ENCODE measurements at regions not wholly inside any gene's neighbourhood (a gene's known extent, or its start where the extent isn't known, plus 50 kb on each side); places are given as distances from the start of the nearest gene placed in this dataset.

DNA sequence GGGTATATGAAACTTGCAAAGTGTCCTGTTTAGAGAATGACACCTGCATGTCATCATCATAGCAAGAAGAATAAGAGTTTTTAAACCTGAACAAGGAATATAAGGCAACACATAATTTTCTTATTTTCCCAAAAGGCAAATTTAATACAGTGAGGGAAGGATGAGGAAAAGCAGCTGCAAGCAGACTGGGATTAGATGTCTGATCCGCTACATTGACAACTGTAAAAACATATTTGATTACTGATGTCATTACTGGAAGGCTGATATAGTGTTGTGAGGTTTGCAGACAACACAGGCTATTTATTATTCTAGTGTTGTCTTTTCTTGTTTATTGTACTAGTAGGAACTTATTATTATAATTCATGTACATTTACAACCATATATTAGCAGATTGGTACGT is 528.7 kb downstream of the ZIC1 start:
- DNase-seq (ENCODE audit: low read depth) = no peak

DNA sequence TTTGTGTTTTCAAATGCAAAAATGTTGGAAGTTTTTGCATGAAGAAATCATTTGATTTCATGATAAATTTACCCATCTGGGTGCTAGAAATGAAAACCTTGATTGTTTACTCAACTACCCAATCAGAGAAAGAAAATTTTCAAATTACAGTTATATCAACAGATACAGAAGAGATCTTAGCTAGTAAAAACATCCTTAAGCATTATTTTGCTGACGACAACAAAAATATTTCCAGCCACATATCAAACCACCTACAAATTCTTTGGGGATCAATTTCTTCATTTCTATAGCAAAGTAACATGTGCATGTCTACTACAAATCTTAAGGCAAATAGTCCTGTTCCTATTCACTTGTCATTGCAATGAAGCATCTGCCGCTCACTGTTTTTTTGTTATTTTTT is 530.3 kb downstream of the ZIC1 start:
- no peak for DNase-seq (ENCODE audit: low read depth)

DNA sequence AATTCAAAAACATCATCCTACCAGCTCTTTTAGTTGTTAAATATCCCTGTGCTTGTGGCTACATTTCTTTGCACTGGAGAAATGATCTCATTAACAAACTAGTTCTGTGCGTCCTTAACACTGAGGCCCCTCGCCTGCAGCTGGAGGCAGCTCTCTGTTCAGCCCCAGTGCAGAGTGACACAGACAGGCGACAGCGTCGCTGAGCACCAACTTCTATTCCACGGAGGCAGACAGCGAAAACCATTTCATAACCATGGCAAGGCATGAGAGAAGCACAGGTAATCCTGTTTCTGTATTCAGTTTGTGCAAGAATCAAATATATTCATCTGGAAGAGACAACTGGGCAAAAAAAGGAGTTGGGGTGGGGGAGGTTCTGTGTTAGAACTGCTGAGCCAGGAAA is 530.7 kb downstream of the ZIC1 start:
- no peak for DNase-seq (ENCODE audit: low read depth)

DNA sequence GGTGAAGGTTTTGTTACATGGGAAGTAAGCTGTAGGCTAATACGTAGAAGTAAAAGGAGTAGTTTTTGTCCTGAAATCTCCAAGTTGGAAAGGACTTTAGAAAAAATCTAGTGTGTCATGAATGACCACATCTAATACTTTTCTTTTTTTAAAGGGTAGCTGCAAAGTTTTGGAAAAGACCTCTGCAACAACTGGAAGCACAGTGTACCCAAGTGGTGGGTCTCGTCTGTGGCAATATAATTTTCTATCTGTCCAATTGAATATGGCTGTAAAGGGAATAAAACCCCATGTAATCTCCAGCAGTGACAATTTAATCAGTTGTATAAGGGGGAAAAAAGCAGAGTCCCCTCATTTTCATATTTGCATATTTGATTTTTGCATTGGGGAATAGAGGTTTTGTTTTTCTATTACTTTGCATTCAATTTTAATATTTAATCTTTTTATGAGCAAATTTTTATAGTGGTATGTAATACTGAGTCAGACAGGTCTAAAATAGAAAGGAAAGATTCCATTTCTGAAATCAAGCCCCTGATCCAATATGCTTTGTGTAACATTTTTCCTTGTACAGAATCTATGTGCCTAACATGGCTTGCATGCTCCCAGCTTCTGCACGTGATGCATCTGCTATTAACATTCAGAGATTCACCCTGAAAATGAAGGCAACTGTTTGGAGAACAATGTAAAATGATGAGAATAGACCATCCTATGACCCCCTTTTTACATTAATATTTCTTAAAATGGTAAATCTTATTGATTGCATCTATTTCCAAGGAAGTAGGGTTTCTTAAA is 531.4 kb downstream of the ZIC1 start:
- no peak for DNase-seq (ENCODE audit: low read depth)

DNA sequence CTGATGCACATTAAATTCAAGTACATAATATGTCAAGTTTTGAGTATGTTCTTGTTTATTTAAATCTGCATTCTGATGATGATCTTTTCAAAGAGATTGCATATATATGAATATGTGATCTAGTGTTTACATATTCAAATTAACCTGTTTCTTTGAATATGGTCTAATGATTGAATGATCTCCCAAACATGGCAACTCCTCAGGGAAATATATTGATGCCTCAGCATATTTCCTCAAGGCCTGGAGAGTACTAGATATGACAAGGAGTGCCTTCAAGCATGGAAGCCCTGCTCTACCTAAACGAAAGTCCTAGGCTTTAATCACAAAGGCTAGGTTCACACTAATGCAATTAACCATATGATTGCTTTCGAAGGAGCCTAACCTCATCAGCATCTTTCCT is 532.8 kb downstream of the ZIC1 start:
- no peak for DNase-seq (ENCODE audit: low read depth)

DNA sequence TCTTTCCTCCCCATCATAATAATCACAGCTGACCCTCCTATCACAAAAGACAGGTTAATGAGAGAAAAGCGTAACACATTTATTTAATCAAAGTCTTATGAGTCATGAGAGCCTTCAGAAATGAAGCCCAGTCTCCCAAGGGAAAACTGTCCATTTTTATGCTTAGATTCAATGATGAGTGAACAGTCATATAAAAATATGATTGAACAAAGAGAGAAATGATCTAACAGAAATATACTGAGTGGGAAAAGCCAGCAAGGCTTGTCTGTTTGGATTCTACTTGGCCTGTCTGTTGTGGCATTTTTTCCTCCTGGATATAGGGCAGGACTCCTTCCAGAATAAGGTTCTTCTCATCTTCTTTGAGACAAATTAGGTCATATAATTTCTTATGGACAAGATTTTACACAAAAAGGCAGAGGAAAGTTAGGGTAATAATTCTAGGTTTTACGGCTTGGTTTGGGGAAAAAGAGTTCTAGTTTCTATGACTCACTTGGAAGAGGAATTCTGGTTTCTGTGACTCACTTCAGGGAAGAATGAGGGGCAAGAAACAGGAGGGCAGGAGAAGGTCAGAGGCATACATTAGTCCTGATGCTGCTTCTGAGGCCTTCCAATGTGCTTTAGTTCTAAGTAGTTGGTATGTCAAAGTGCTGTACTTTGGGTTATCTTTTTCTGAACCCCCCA is 534.2 kb downstream of the ZIC1 start:
- peak; percentile 94 for DNase-seq (ENCODE audit: low read depth)

DNA sequence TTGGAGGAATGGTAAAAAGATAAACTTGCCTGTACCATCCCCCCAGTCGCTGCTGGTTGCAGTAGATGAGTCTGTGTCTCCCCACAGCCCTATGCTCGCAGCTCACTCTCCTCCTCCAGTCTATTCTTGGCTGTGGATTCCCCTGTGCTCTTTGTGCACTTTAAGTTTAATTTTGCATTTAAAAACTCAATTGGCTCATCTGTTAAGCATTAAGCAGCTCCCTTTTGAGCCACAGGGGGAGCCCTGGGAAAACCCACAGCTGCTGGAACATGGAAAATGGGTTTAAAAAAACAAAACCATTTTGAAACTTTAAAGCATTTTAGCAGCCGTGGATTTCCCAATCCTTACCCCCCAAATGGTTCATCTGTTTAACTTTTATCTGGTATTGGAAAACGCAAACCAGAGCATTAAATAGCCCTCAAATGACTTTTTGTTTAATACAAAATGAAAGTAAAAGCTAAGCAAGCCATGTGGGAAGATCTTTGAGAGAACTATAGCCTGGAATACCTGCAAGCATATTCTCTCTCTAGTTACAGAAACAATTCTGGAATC is 536.9 kb downstream of the ZIC1 start:
- DNase-seq (ENCODE audit: low read depth) = peak; percentile 94

DNA sequence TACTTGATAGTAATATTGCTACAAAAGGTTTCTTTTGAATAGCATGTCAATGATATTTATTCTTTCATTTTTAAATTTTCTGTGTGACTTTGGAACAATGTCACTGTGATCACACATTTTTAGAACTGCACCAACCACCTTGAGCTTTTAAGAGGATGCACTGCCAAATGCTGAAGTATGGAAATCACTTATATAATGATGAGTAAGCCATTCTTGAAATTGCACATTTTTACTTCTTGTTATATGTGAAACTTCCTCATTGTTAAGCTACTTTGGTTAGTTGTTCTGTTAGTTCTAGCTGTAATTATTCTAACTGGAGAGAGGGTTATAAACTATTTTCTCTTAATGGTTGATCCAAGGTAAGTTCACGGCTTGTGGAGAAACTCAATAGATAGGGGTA is 547.5 kb downstream of the ZIC1 start:
- DNase-seq (ENCODE audit: low read depth) = no peak

DNA sequence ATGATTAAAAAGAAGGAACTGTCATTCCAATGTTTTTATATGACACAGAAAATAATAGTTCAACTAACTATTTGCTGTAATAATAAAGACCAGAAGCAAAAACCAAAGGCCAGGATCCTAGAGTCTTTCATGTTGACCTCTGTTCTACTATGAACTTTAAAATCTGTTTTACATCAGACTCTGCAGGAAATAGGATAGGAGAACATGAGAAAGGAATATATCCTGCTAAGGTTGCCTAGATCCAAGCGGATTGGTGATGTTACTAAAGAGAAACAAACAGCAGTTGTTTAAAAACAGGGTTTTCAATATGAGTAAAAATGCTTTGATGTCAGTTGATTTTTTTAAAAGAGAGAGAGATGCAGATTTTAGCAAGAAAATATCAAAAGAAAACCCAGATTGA is 549.6 kb downstream of the ZIC1 start:
- DNase-seq (ENCODE audit: low read depth) = no peak

DNA sequence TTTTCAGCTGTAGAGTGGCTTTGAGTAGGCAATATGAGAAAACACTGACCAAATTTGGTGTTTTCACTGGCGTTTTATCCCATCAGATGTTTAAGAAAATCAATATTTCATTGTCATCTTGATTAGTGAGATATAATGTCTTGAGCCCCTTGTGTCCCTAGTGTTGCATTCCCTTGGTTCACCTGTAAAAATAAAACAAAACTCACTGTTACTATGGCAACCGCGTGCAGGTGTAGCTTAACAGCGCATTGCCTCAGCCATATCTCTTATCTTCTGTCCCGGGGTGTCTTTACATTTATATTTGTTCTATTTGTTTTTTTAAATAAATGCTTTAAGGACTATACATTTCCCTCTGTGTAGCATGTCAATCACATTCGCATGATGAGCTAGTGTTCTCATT is 551.6 kb downstream of the ZIC1 start:
- no peak for DNase-seq (ENCODE audit: low read depth)

DNA sequence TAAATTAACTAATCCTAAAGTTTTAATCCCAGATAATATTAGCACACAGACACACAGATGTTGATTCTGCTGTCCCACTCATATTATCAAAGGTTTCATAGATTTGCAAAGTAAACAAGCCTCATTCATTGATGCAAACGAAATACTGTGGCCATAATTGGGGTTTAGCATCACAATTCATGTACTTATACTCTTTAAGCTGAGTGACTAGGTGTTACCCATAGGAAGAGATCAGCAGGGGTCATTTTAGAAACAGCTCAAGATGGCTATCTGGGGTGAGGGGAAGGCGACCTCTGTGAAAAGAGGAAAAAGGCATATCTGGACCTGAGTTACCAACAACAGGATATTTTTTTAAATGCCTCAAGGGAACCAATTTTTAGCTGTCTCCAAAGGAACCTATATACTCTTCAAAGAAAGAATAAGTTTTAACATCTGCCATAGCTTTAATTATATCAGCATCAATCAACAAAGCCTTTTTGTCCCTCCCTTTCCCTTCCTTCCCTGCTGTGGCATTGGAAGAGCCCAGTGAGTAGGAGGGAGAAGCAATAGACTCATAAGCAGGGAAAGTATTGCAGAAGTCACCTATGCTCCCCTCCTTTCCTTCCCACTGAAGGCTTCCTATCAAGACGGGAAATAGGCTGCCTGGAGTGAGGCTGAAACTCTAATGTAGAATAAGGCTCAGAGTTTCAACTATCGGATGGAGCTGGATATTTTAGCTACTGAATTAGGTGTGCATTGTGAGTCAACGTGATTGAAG is 553.4 kb downstream of the ZIC1 start:
- DNase-seq (ENCODE audit: low read depth) = no peak

DNA sequence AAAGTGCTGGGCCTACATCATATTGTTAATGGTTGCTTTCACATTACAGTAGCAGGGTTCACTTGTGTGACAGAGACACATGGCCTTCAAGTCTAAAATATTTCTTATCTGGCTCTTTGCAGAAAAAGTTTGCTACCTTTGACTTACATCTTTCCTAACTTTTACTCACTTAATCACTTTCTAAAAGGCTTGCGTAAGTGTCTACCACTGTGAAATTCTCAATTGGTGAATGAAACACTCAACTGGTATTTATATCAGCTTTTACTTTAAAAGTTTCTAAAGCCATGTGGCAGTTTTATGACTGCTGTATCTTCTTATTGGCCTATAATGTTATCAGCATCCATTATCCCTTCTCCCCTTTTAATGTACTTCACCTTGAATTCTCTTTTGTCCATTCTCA is 554.5 kb downstream of the ZIC1 start:
- DNase-seq (ENCODE audit: low read depth) = no peak

DNA sequence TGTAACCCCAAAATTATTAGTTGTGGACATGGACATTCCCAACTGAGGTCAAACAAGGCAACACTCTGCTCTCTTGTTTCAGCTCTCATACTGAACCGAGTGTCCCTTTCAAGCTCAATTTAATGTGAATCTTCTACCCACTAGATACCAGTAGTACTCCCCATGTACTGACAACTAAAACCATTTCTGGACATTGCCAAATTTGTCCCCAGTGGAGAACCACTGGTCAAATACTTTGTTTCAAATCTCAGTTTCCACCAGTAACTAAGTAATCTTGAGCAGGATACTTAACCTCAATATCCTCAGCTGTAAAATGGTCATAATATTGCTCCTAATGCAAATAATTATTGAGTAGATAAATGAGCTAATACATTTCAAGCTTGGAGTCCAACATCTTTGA is 566.0 kb downstream of the ZIC1 start:
- no peak for DNase-seq (ENCODE audit: low read depth)

DNA sequence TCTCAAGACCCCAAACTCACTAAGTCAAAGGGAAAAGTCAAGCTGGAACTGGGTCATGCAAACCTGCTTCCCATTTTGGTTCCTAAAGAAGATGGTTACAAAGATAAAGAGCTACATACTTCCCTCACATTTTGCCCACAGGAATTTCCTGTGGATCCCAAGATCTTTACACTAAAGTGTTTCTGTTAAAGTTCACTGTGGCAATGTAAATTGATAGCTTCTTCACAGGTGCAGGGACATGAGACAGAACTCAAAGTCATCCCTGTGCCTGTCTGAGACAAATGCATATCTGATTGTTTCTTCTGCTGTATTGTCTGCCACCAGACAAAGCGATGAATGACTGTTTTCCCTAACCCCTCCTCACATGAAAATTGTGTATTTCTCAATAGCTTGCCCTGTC is 567.8 kb downstream of the ZIC1 start:
- DNase-seq (ENCODE audit: low read depth) = peak; percentile 17

DNA sequence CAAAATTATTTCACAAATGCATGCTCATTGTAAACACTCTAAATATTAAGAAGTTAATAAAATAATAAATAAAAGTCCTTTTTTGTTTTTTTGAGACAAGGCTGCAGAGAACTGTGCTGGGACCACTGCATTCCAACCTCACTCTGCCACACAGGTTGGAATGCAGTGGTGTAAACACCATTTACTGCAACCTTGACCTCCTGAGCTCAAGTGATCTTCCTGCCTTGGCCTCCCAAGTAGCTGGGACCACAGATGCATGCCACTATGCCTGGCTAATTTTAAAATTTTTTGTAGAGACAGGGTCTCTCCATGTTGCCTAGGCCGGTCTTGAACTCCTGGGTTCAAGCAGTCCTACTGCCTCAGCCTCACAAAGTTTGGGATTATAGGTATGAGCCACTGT is 578.4 kb downstream of the ZIC1 start:
- DNase-seq (ENCODE audit: low read depth) = peak; percentile 42

DNA sequence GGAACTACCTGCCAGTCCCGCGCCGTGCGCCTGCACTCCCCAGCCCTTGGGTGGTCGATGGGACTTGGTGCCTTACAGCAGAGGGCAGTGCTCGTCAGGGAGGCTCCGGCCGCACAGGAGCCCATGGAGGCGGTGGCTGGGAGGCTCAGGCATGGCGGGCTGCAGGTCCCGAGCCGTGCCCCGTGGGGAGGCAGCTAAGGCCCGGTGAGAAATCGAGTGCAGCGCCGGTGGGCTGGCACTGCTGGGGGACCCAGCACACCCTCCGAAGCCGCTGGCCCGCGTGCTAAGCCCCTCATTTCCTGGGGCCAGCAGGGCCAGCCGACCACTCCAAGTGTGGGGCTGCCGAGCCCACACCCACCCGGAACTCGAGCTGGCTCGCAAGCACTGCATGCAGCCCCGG is 580.2 kb downstream of the ZIC1 start:
- DNase-seq (ENCODE audit: low read depth) = no peak

DNA sequence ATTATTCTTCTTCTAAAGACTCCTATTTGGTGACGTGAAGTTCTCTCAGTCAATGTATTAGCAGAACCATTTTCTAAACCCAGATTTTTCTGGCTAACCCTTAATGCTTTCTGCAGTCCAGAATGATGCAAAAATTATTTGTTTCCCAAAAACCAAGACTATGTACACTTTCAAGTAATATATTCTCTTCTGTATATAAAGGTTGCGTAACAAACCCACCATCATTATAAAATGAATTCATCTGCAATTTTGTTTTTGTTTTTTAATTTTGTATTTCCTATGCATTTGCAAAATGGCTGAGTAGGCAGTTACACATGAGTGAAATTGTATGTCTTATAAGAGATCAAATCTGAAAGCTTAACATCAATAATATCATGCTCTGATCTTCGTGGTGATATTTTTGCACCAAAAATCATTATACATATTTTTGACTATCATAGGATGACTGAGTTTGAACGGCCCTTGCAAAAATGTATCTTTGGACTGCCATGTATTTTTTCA is 593.6 kb downstream of the ZIC1 start:
- DNase-seq (ENCODE audit: low read depth) = no peak

DNA sequence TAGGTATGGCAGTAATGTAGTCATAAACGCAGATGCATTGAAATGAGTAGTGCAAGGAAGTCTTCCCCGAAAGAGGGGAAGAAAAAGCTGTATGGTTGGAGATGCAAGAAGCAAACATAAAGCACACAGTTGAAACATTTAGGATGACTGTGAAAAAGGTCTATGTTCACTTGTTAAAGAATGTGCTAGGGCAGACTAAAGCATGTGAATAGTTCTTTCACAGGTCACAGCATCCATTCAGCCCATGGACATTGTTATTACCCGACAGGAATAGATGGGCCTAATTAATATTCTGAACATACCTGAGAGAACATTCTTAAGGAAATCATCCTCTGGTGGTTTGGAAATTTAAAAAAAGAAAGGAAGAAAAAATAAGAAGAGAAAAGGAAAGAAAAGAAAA is 595.2 kb downstream of the ZIC1 start:
- no peak for DNase-seq (ENCODE audit: low read depth)

DNA sequence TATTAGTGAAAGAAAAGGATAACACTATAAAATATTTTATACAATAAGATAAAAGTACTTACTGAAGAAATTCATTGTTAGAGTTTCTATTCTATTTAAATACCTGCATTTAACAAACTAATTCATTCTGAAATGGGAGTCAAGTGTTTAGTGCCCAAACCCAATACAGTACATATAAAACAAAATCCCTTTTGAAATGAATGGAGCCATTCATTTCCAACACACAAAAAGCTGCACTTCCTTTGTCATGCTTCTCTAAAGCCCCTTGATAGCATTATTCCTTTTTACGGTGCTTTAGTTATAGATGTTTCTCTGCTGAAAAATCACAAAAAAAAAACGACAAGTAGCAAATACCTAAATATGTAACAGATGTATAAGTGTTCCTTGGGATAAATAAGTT is 596.3 kb downstream of the ZIC1 start:
- no peak for DNase-seq (ENCODE audit: low read depth)

DNA sequence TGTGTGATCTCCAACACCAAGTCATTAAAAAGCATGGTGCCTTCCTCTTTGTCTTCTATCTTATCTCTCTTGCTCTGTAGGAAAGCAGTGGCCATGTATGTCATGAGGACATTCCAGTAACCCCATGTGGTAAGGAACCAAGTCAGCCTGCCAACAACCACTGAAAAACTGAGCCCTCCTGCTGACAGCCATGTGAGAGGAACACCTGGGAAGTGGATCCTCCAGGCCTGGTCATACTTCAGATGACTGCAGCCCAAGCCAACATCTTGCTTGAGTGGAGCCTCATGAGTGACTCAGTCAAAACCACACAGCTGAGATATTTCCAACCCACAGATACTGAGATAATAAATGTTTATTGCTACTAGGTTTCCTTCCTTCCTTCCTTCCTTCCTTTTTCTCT is 597.3 kb downstream of the ZIC1 start:
- peak; percentile 92 for DNase-seq (ENCODE audit: low read depth)

DNA sequence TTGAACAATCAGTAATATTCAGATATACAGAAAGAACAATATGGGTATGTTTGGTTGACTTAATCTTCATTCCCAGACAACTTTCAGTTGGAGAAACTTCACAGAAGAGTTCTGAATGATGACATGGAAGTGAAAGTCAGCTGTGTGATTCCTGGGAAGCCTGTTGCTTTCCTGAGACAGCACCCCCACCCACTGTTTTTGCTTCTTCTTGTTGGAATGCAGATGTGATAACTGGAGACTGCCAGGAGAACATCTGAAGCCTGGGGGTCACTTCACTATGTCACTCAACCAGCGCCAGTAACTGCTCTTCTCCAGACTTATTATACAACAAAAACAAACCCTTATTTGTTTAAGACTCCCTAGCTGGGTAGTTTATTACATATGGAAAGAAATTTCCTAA is 599.4 kb downstream of the ZIC1 start:
- no peak for DNase-seq (ENCODE audit: low read depth)

DNA sequence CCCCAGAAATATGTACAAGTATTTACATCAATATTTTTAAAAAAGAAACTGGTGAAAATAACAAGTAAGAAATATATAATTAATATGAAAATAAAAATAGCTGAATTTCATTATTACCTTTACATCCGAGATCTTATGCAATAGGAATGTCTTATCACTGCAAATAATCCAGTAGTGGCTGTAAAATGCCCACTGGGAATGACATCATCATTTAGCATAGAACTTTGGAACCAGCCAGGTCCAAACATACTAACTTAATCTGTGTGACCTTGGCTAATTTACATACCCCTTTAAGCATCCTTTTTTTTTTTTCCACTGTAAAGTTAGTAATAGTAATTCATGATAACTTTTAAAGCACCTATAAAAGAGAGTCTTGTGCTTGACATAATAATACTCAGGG is 611.7 kb downstream of the ZIC1 start:
- DNase-seq (ENCODE audit: low read depth) = peak; percentile 47
